ENCODE measurements at regions not wholly inside any gene's neighbourhood (a gene's known extent, or its start where the extent isn't known, plus 50 kb on each side); places are given as distances from the start of the nearest gene placed in this dataset.

DNA sequence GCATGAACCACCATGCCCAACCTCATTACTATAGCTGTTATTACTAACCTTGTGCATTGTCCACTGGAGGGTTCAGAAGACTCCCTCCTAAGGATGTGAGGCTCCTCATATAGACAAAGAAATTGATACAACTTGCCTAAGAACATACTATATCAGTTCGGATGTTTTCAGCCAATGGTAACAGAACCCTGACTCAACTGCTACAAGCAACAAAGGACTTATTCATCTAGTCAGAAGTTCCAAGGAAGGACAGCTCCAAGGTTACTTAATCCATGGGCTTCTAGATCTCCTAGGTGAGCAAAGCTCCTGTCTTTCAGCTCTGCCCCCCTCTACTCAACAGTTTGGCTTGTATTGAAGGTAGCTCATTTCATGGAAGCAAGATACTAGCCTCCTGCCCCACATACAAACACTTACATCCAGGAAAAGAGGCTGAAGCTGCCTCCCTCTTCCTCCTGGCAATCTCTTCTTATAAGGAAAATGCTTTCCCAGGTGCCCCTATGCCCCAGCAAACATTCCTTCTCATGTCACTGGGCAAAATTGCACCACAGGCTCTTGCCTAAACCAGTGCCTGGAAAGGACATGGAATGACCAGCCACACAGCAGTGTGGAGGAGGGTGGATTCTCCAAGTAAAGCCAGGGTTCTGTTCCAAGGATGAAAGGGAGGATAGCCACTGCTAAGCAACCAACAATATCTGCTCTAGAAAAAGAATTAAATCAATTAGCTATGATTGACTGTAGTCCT is 497.8 kb downstream of the FOXO1 start:
- DNase-seq: no peak
- no peak for ATAC-seq
- intact Hi-C loops (cut with micrococcal nuclease): no loop called here

- intact Hi-C loops (cut with micrococcal nuclease): no loop called here
- no peak for ATAC-seq
- no peak for DNase-seq
Measured at GRCh38 chr13:40169476-40169875, 497.0 kb downstream of the FOXO1 start.

DNA sequence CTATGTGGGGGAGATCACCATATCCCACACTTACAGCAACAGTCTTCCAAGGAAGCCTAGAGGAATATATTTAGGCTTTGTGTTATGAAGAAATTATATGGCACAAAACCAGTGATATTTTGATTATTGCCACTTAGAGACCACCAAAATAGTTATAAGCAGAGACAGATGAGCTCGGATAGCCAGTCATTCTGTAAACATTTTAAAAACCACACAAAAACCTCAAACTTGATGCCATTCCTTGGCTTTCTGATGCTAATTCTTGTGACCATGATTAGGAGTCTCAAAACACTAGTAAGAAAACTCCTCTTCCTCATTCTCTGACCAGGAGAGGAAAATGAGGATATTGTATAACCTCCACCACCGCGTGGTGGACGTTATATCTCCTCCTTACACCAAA is 496.4 kb downstream of the FOXO1 start:
- no peak for ATAC-seq
- no peak for DNase-seq
- intact Hi-C loops (cut with micrococcal nuclease): no loop called here

DNA sequence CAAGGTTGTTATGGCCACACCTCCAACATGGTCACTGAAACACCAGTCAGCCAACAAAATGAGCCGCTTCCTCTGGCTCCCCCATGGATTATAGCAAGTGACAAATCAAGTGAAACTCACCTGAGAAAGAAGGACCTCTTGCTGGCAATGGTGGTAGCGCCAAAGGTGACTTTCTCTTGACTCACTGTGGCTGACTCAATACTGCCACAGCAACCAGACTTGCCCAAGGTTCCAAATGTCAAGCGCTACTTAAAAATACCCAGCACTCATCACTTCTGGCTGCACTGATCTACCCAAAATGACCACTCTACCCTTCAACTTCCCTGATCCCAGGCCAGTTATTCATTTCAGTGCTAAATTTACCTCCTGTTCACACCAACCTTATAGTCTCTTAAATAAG is 495.5 kb downstream of the FOXO1 start:
- intact Hi-C loops (cut with micrococcal nuclease): no loop called here
- no peak for DNase-seq
- ATAC-seq: peak; percentile 75

DNA sequence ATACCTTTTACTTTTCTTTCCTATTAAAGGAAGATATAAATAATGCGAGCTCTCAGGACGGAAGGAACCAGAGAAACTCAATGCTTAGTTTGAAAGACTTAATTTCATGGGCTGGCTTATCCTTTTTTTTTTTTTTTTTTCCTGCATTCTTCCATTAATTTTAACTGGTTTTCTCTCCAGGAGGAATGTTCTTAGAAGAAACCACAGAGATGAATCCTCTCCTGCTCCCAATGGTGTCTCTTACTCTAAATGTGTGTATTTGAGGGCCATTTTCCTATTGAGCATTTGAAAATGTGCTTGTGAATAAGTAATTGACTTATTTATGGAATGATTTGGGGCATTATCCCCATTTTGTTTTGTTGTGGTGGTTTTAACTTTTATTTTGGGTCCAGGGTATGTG is 494.9 kb downstream of the FOXO1 start:
- no peak for ATAC-seq
- intact Hi-C loops (cut with micrococcal nuclease): no loop called here
- no peak for DNase-seq

DNA sequence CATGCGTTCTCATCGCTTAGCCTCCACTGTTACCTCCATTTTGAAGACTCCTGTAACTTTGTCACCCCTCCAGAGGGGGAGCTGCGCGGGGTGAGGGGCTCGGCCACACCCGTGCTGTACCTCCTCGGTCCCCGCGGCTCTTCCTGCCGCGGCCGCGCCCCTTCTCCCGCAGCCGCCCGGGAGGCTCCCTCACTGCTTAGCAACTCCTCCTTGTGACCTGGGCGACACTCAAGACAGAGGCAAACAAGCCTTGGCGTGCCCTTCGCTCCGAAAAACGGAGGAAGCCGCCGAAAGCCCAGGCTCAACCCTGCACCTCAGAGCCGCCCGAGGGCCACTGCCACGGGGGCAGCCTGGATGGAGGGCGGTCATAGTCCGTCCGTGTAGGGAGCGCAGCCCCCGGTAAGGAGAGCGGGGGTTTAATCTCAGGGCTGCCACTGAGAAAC is 494.3 kb downstream of the FOXO1 start:
- DNase-seq (no peak), ATAC-seq (peak; percentile 15)
- intact Hi-C loops (cut with micrococcal nuclease): no loop called here

DNA sequence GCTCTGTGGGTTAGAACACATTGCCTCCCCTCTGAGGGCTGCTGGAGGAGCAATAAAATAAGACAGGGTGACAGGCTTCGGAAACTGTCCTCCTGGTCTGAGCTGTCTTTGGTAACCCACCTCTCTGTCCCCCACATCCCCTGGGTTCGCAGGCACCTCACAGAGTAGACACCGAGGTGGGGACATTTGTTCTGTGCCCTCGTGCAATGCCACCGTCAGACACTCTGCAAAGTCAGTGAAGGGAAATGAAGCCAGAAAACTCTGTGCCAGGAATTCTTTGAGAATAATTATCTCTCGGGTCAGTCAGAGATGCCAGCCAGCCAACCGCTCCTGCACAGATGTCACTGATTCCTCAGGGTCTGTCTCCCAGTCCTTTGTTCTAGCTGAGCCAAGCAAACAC is 493.6 kb downstream of the FOXO1 start:
- ATAC-seq: peak; percentile 55
- intact Hi-C loops (cut with micrococcal nuclease): no loop called here
- DNase-seq: no peak

DNA sequence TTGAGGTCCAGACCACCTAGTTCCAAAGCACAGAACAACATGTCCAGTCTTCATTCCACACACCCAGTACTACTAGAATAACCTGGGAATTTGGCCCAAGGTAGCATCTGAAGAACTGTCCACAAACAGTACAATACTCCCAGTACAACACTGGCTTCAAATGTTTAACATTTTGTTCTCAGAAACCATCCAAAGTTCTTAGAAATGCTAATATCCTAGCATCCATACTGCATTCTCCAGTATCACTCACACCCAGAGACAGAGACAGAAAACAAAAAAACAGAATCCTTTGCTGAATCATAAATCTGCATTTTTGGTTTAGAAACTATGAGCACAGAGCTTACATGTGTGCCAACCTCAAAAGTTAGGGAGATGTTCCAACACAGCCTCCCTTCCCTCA is 490.8 kb downstream of the FOXO1 start:
- intact Hi-C loops (cut with micrococcal nuclease): no loop called here
- DNase-seq (no peak), ATAC-seq (no peak)

DNA sequence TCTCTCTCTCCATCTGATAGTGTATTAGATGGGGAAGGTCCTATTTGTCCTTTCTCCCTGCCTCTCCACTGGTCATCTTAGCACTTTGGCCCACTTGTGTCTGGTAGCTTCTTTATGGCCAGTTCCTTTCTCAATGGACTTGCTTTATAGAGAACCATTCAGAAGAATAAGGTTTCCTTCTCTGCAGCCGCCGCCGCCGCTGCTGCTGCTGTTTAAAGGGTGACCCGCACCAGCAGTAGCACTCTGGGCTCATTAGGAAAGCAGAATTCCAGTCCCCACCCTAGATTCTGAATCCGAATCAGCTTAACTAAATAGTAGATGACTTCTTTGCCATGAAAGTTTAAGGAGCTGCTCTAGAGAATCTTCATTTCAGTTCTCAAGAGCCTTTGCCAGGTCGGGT is 490.2 kb downstream of the FOXO1 start:
- intact Hi-C loops (cut with micrococcal nuclease): no loop called here
- ATAC-seq (no peak), DNase-seq (no peak)

DNA sequence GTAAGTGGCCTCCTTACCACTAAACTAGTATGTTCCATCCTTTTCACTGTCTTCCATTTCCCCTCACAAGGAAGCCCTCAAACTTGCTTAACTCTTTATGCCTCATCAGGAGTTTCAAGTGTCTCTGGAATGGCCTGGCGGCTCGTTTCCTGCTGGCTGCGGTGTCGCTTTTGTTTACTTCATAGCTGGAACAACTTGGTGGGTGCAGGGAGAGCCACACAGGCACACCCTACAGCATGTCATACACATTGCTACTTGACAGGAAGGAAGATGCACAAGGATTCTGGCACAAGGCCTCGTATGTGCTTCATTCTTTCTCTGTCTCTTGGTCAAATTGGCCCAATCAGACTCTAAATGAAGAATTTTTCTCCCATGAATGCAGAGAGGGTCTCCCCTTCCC is 488.3 kb downstream of the FOXO1 start:
- intact Hi-C loops (cut with micrococcal nuclease): no loop called here
- ATAC-seq: no peak
- DNase-seq: no peak

GRCh38 chr13:40179445-40180281 is 486.8 kb downstream of the FOXO1 start:
- DNase-seq (no peak), ATAC-seq (no peak)
- intact Hi-C loops (cut with micrococcal nuclease): no loop called here

DNA sequence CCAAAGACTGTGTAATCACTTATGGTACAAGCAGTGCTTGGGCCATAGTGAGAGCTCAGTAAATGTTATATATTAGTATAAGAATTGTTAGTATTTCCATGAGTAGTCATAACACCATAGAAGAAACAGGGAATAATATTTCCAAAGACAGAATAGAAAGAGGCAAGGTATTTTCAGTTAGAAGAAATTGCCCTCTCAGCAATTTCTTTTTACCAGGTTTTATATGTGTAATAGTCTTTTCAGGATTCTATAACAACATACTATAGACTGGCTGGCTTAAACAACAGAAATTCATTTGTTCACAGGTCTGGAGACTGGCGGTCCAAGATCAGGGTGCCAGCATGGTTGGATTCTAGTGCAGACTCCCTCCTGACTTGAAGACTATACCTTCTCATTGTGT is 485.7 kb downstream of the FOXO1 start:
- DNase-seq: no peak

GRCh38 chr13:40181203-40181845 is 485.1 kb downstream of the FOXO1 start:
- intact Hi-C loops (cut with micrococcal nuclease): no loop called here
- DNase-seq (no peak), ATAC-seq (peak; percentile 48)

More for the DNA sequence above, 485.7 kb downstream of the FOXO1 start:
- intact Hi-C loops (cut with micrococcal nuclease): no loop called here
- ATAC-seq: no peak

DNA sequence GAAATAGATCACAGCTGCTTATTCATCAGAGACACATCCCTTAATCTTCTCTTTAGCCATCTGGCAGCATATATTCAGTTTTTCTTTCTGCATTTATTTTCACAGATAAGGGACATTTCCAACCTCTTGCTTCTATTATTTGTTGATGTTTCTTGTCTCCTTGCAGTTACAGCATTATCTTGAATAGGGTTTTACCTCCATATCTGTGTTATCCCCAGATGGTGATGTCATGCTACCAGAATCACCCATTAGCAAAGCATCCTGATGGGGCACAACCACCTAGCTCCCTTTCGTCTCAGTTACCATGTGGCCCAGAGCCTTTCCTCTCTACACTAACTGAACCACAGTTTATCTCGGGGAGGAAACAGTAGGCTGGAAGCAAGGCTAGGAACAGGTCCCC is 483.9 kb downstream of the FOXO1 start:
- ATAC-seq (no peak), DNase-seq (no peak)
- intact Hi-C loops (cut with micrococcal nuclease): no loop called here

GRCh38 chr13:40185414-40185813 is 481.0 kb downstream of the FOXO1 start:
- DNase-seq: no peak
- ATAC-seq: no peak
- intact Hi-C loops (cut with micrococcal nuclease): no loop called here

DNA sequence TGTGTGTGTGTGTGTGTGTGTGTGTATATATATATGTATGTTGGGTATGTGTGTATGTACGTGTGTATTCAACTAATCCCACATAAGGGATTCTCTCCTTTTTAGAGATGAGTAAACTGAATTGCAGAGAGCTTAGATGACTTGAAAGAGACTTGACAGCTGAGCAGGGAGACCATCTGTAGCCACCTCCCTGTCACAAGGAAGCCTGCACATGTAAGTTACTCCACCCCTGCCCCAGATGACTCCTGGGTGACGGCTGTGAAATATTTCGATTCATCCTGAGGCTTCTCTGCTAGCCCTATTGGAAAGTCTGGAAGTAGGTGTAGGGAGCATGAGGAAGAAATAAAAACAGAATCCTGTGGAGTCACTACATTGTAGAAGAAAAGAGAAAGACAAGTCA is 480.4 kb downstream of the FOXO1 start:
- no peak for ATAC-seq
- intact Hi-C loops (cut with micrococcal nuclease): no loop called here
- no peak for DNase-seq

GRCh38 chr13:40186626-40187323 is 479.7 kb downstream of the FOXO1 start:
- no peak for ATAC-seq
- no peak for DNase-seq
- intact Hi-C loops (cut with micrococcal nuclease): no loop called here

GRCh38 chr13:40187324-40187795 is 479.1 kb downstream of the FOXO1 start:
- DNase-seq: no peak
- intact Hi-C loops (cut with micrococcal nuclease): no loop called here
- no peak for ATAC-seq

- intact Hi-C loops (cut with micrococcal nuclease): no loop called here
- ATAC-seq (no peak), DNase-seq (no peak)
Measured at GRCh38 chr13:40187841-40188591, 478.4 kb downstream of the FOXO1 start.
